Trophoblast cell (in vitro differentiated cells and primary cell): ENCODE measurements at regions not wholly inside any gene's neighbourhood (a gene's known extent, or its start where the extent isn't known, plus 50 kb on each side); places are given as distances from the start of the nearest gene placed in this dataset.

ENCODE experiments used
- DNase-seq, 2 donors: peaks; one replicate each; pipeline ENCODE4 v3.0.0-alpha.2; 2016
- H2AFZ ChIP-seq: 2 replicates; pipeline ENCODE4 v1.6.1; 2013; ENCODE audit warnings: low read length, moderate library complexity, mild to moderate bottlenecking; ENCODE audit not compliant: insufficient read depth, poor library complexity
- H2AK5ac ChIP-seq: 2 replicates; pipeline ENCODE4 v1.6.1; 2013; ENCODE audit warnings: mild to moderate bottlenecking, low read length
- H2BK120ac ChIP-seq: 2 replicates; pipeline ENCODE4 v1.6.1; 2013; ENCODE audit warnings: low read length, mild to moderate bottlenecking, moderate library complexity; ENCODE audit not compliant: insufficient read depth, poor library complexity
- H2BK12ac ChIP-seq: 2 replicates; pipeline ENCODE4 v1.6.1; 2013; ENCODE audit warnings: mild to moderate bottlenecking, low read length, moderate library complexity
- H2BK5ac ChIP-seq: 2 replicates; pipeline ENCODE4 v1.6.1; 2013; ENCODE audit warnings: low read length, low read depth, moderate library complexity, mild to moderate bottlenecking; ENCODE audit not compliant: poor library complexity
- H3K14ac ChIP-seq: 2 replicates; pipeline ENCODE4 v1.6.1; 2013; ENCODE audit warnings: mild to moderate bottlenecking, low read length
- H3K18ac ChIP-seq: 2 replicates; pipeline ENCODE4 v1.6.1; 2013; ENCODE audit warnings: mild to moderate bottlenecking, low read length
- H3K23ac ChIP-seq: 2 replicates; pipeline ENCODE4 v1.6.1; 2013; ENCODE audit warnings: low read length
- H3K27ac ChIP-seq: 2 replicates; pipeline ENCODE4 v1.5.1; 2013; ENCODE audit warnings: low read depth, mild to moderate bottlenecking, inconsistent platforms, low read length, moderate library complexity
- H3K27me3 ChIP-seq: 2 replicates; pipeline ENCODE4 v1.6.1; 2013; ENCODE audit warnings: inconsistent platforms, mild to moderate bottlenecking, low read length, moderate library complexity; ENCODE audit not compliant: insufficient read depth
- H3K36me3 ChIP-seq, 2 experiments: 1 replicate in 1 of 2; 2 replicates in 1 of 2; pipeline ENCODE4 v1.6.1; 2013; ENCODE audit warnings: low read length in 2 of 2, mild to moderate bottlenecking in 2 of 2, moderate library complexity in 1 of 2; ENCODE audit not compliant: insufficient read depth in 2 of 2, control insufficient read depth in 1 of 2
- H3K4ac ChIP-seq: 2 replicates; pipeline ENCODE4 v1.6.1; 2013; ENCODE audit warnings: low read depth, mild to moderate bottlenecking, low read length, moderate library complexity
- H3K4me1 ChIP-seq, 2 experiments: 1 replicate in 1 of 2; 2 replicates in 1 of 2; pipeline ENCODE4 v1.6.1; 2013; ENCODE audit warnings: low read length in 2 of 2, mild to moderate bottlenecking in 2 of 2, moderate library complexity in 1 of 2; ENCODE audit not compliant: insufficient read depth in 2 of 2, control insufficient read depth in 1 of 2
- H3K4me2 ChIP-seq: 2 replicates; pipeline ENCODE4 v1.6.1; 2013; ENCODE audit warnings: inconsistent platforms, mild to moderate bottlenecking, low read length, moderate library complexity
- H3K4me3 ChIP-seq: 2 replicates; pipeline ENCODE4 v1.5.1; 2013; ENCODE audit warnings: mild to moderate bottlenecking, low read depth, low read length, inconsistent platforms
- H3K79me1 ChIP-seq: one replicate; pipeline ENCODE4 v1.6.1; 2013; ENCODE audit warnings: low read length
- H3K79me2 ChIP-seq: 2 replicates; pipeline ENCODE4 v1.6.1; 2013; ENCODE audit warnings: low read length, mild to moderate bottlenecking; ENCODE audit not compliant: control insufficient read depth, insufficient read depth, poor library complexity
- H3K9ac ChIP-seq: 2 replicates; pipeline ENCODE4 v1.6.1; 2013; ENCODE audit warnings: mild to moderate bottlenecking, low read length
- H3K9me3 ChIP-seq: 2 replicates; pipeline ENCODE4 v1.6.1; 2013; ENCODE audit warnings: low read depth, mild to moderate bottlenecking, control low read depth, inconsistent platforms, low read length; ENCODE audit not compliant: insufficient read depth
- H4K12ac ChIP-seq: 2 replicates; pipeline ENCODE4 v1.6.1; 2013; ENCODE audit warnings: low read depth, mild to moderate bottlenecking, low read length, moderate library complexity
- H4K8ac ChIP-seq: 2 replicates; pipeline ENCODE4 v1.6.1; 2013; ENCODE audit warnings: low read depth, mild to moderate bottlenecking, low read length, moderate library complexity
- H4K91ac ChIP-seq: one replicate; pipeline ENCODE4 v1.6.1; 2013; ENCODE audit warnings: low read depth, mild to moderate bottlenecking, low read length, moderate library complexity
- WGBS: extraction: QIAGEN DNeasy Blood & Tissue Kit; methylation state at CpG from one replicate; pipeline ENCODE4 v1.1.7; 2013; ENCODE audit warnings: missing lambda C conversion rate; ENCODE audit not compliant: insufficient read length, insufficient coverage; ENCODE audit errors: extremely low coverage; 5-methylcytosine and 5-hydroxymethylcytosine counted together

DNA sequence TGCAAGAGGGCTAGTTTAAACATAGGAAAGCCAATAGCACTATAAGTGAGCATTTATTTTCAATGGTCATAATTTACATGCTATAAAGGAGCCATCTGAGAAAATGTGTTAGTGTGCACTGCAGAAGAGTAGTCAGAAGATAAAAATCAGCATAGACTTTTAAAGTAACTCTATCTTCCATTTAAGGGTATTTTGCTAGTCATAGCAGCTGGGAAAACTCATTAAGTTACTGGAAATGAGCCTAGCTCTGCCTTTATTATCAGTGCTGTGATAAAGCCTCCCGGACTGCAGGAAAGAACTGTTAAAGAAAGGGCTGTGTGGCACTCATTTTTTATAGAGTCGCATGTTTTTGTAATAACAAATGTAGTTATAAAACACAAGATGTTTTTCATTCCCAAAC, 825.8 kb upstream of the POM121L12 start:
- Histone ChIP-seq H3K79me2 (no peaks in the 10 kb centered on the region), H2AFZ (no peak overlapping the region), H2AK5ac (no peak overlapping the region), H2BK120ac (no peak overlapping the region), H3K4me2 (no peak overlapping the region), H4K91ac (no peak overlapping the region), H3K23ac (no peak overlapping the region), H3K36me3 (no peaks in the 10 kb centered on the region), H3K4me1 (no peaks in the 10 kb centered on the region), H3K79me1 (no peaks in the 10 kb centered on the region), H3K4me3 (no peak overlapping the region), H3K18ac (no peak overlapping the region), H3K4ac (no peak overlapping the region), H3K27ac (no peak overlapping the region), H3K9ac (no peak overlapping the region), H3K14ac (no peak overlapping the region), H2BK12ac (no peak overlapping the region), H2BK5ac (no peak overlapping the region), H4K12ac (no peak overlapping the region), H4K8ac (no peak overlapping the region), H3K27me3 (no peaks in the 10 kb centered on the region), H3K9me3 (no peaks in the 10 kb centered on the region)
- DNase-seq: no peak
- whole genome bisulfite sequencing: no CpG with 5 or more reads among the region's 2 CpGs

DNA sequence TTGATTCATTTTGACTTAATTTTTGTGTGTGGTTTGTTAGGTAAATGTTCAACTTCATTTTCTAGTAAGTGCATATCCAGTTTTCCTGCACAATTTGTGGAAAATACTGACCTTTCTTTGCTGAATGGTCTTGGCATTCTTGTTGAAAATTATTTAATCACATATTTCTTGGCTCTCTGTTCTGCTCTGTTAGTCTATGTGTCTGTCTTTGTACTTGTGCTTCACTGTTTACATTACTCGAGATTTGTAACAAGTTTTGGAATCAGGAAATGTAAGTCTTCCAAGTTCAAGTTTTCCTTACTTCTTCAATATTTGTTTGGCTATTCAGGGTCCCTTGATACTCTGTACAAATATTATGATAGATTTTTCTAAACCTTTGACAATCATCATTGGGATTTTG, 838.2 kb upstream of the POM121L12 start:
- Histone ChIP-seq H3K9ac (no peak overlapping the region), H2BK120ac (no peak overlapping the region), H4K91ac (no peak overlapping the region), H2AFZ (no peak overlapping the region), H3K4me3 (no peak overlapping the region), H3K36me3 (no peaks in the 10 kb centered on the region), H3K23ac (no peak overlapping the region), H3K4ac (no peak overlapping the region), H3K79me2 (no peaks in the 10 kb centered on the region), H3K9me3 (no peaks in the 10 kb centered on the region), H3K18ac (no peak overlapping the region), H2BK12ac (no peak overlapping the region), H3K27ac (no peak overlapping the region), H4K8ac (no peak overlapping the region), H3K14ac (no peak overlapping the region), H2BK5ac (no peak overlapping the region), H3K79me1 (no peaks in the 10 kb centered on the region), H3K27me3 (no peaks in the 10 kb centered on the region), H2AK5ac (no peak overlapping the region), H3K4me2 (no peak overlapping the region), H3K4me1 (no peaks in the 10 kb centered on the region), H4K12ac (no peak overlapping the region)
- no CpG with 5 or more reads among the region's 1 CpG for WGBS
- no peak for DNase-seq

DNA sequence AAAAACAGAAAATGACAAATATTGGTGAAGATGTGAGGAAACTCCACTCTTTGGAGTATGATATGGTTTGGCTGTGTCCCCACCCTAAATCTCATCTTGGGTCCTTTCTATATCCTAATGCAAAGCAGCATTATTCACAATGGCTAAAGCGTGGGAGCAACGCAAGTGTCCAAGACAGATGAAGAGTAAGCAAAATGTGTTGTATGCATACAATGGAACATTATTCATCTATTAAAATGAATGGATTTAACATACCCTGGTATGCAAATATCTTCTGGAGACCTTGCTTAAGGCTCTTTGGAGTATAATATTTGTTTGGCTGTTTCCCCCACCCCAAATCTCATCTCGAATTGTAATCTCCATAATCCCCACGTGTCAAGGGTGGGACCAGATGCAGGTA, 839.8 kb upstream of the POM121L12 start:
- Histone ChIP-seq H3K4me3 (no peak overlapping the region), H2BK120ac (no peak overlapping the region), H4K8ac (no peak overlapping the region), H3K14ac (no peak overlapping the region), H3K4ac (no peak overlapping the region), H3K79me2 (no peaks in the 10 kb centered on the region), H3K4me1 (no peaks in the 10 kb centered on the region), H3K36me3 (no peaks in the 10 kb centered on the region), H3K23ac (no peak overlapping the region), H3K18ac (no peak overlapping the region), H2BK12ac (no peak overlapping the region), H3K4me2 (no peak overlapping the region), H4K91ac (no peak overlapping the region), H3K27ac (no peak overlapping the region), H2BK5ac (no peak overlapping the region), H4K12ac (no peak overlapping the region), H2AK5ac (no peak overlapping the region), H3K27me3 (no peaks in the 10 kb centered on the region), H3K9ac (no peak overlapping the region), H3K79me1 (no peaks in the 10 kb centered on the region), H2AFZ (no peak overlapping the region), H3K9me3 (no peaks in the 10 kb centered on the region)
- DNase-seq: no peak
- no CpG with 5 or more reads among the region's 4 CpGs for WGBS

DNA sequence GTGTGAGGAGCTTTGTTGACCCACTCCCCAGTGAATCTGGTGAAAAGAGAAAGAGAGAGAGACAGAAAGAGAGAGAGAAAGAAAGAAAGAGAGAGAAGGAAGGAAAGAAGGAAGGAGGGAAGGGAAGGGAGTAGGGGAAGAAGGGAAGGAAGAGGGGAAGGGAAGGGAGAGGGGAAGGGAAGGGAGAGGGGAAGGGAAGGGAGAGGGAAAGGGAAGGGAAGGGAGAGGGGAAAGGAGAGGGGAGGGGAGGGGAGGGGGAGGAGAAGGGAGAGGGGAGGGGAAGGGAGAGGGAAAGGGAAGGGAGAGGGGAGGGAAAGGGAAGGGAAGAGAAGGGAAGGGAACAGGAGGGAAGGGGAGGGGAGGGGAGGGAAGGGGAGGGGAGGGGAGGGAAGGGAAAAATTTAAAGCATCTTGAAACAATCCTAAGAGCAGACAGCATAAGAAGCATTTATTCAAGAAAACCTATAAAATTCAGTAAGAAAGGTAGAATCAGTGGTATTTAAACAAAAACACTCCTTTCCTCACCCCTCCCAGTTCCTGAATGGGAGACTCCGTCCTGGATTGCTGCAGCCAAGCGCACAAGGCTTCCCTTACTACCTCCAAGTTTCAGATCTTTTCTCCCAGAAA, 846.2 kb upstream of the POM121L12 start:
- no peak overlapping the region for H2BK12ac ChIP-seq
- H3K4ac ChIP-seq: no peak overlapping the region
- no peak overlapping the region for H2AK5ac ChIP-seq
- no peak overlapping the region for H2BK120ac ChIP-seq
- no peaks in the 10 kb centered on the region for H3K79me1 ChIP-seq
- no peak overlapping the region for H2BK5ac ChIP-seq
- WGBS: no CpG with 5 or more reads among the region's 2 CpGs
- H3K18ac ChIP-seq: no peak overlapping the region
- no peak overlapping the region for H3K14ac ChIP-seq
- H3K27ac ChIP-seq: no peak overlapping the region
- H4K91ac ChIP-seq: no peak overlapping the region
- no peak overlapping the region for H3K23ac ChIP-seq
- no peaks in the 10 kb centered on the region for H3K79me2 ChIP-seq
- H4K8ac ChIP-seq: no peak overlapping the region
- no peaks in the 10 kb centered on the region for H3K36me3 ChIP-seq
- H3K4me2 ChIP-seq: no peak overlapping the region
- H3K4me3 ChIP-seq: no peak overlapping the region
- H2AFZ ChIP-seq: no peak overlapping the region
- no peak overlapping the region for H3K9ac ChIP-seq
- no peak for DNase-seq
- H3K9me3 ChIP-seq: no peaks in the 10 kb centered on the region
- no peaks in the 10 kb centered on the region for H3K4me1 ChIP-seq
- no peaks in the 10 kb centered on the region for H3K27me3 ChIP-seq
- H4K12ac ChIP-seq: no peak overlapping the region
